Mucosa of descending colon (tissue), 3 donors: ENCODE measurements at regions not wholly inside any gene's neighbourhood (a gene's known extent, or its start where the extent isn't known, plus 50 kb on each side); places are given as distances from the start of the nearest gene placed in this dataset.

Source experiments
- ATAC-seq: fragments of 200-7000 bp; cut with Tn5 transposase; one replicate; pipeline ENCODE4 v1.9.1; 2020; ENCODE audit warnings: mild to moderate bottlenecking, moderate library complexity
- DNase-seq, 3 donors: peaks; one replicate each; pipeline ENCODE4 v3.0.0-alpha.2; 2020
- H3K36me3 ChIP-seq: fragments of 200-600 bp; one replicate; pipeline ENCODE4 v1.8.0; 2021; ENCODE audit warnings: low read depth, mild to moderate bottlenecking
- H3K4me1 ChIP-seq: fragments of 200-600 bp; one replicate; pipeline ENCODE4 v1.8.0; 2021; ENCODE audit warnings: low read depth, mild to moderate bottlenecking
- H3K4me3 ChIP-seq: fragments of 200-600 bp; one replicate; pipeline ENCODE4 v1.8.0; 2021; ENCODE audit warnings: mild to moderate bottlenecking
- H3K9me3 ChIP-seq: fragments of 200-600 bp; one replicate; pipeline ENCODE4 v1.8.0; 2021; ENCODE audit warnings: mild to moderate bottlenecking
- CTCF ChIP-seq: fragments of 200-600 bp; IDR thresholded peaks from one replicate; pipeline ENCODE4 v1.8.0; 2022; ENCODE audit warnings: antibody characterized with exemption, mild to moderate bottlenecking
- intact Hi-C, 2 donors: fragments of 100-400 bp; cut with DNase I in 1 of 2; cut with micrococcal nuclease in 1 of 2; formaldehyde crosslinking; loops; one replicate each; pipeline versions ENCODE4 v1.11.0 to v1.11.1; 2022; cut with DNase I, micrococcal nuclease
- donor health status: DM: no; HTN: no; CAD: no; lungs with moderate emphysema.
- donor health status: DM: no; HTN: no; CAD: no.
- donor health status: DM: no; HTN: yes; CAD: no.

DNA sequence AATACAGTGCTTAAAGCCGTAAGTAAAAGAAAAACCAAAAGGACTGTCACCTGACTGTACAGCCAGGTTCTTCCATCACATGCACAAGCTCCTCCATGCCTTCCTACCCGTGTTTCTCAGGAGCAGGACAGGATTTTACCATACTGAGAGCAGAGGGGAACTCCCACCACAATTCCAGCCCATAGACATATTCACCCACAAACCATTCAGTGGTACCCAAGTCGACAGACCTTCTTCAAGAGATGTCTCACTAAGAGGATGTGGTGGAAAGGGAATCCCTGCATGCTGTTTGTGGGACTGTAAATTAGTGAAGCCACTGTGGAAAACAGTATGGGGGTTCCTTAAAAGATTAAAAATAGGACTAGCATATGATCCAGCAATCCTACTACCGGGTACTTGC lies 66.9 kb upstream of the DOCK9 start:
- no peaks in the 10 kb centered on the region for H3K36me3 ChIP-seq
- H3K9me3 ChIP-seq: no peaks in the 10 kb centered on the region
- TF ChIP-seq CTCF: no peak
- intact Hi-C loops: no loop called here
- ATAC-seq (no peak), DNase-seq (no peak)
- H3K4me3 ChIP-seq: no peak overlapping the region
- peaks cover 8% of the 10 kb centered on the region for H3K4me1 ChIP-seq

DNA sequence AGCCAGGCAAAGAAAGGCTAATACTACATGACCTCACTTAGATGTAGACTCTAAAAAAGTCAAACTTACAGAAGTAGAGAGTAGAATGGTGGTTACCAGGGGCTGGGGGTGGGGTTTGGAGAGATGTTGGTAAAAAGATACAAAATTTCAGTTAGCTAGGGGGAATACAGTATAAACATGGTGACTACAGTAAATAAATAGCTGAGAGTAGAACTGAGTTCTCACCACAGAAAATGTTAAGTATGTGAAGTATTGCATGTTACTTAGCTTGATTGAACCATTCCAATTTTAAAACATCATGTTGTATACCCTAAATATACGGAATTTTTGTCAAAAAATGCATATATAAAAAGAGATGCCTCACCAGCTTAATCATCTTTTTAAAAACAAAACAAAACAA lies 67.5 kb upstream of the DOCK9 start:
- ATAC-seq: no peak
- H3K9me3 ChIP-seq: no peaks in the 10 kb centered on the region
- H3K36me3 ChIP-seq: no peaks in the 10 kb centered on the region
- DNase-seq: no peak
- peaks cover 8% of the 10 kb centered on the region for H3K4me1 ChIP-seq
- intact Hi-C loops: no loop called here
- no peak overlapping the region for H3K4me3 ChIP-seq
- no peak for TF ChIP-seq CTCF

- no peak for TF ChIP-seq CTCF
Observed at GRCh38 chr13:99046851-99047250, 69.0 kb upstream of the DOCK9 start.

DNA sequence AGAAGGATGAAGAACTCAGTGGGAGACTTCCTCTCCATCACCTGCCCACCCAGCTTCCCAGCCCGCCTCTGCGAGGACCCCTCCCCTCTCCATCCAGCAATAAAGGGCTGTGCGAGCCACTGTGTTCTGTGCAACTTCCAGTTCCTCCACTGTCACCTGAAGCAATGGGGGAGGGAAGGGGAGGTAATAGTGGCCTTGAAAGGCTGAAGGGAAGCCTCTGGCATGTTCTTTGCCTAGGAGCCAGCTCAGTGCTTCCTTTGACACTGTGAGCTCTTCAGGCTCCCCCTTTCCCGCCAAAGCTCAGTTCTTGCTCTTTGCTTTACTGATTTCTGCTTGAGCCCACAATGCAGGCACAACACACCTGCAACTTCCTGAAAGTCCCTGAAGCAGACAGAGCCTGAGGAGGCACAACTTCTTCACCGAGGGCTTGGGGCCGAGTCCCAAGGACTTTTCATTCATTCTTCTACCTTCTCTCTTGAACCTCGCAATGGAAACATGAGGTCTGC lies 73.2 kb upstream of the DOCK9 start:
- intact Hi-C loops: no loop called here
- Histone ChIP-seq H3K36me3 (no peaks in the 10 kb centered on the region), H3K9me3 (no peaks in the 10 kb centered on the region), H3K4me3 (no peak overlapping the region), H3K4me1 (peaks cover 7% of the 10 kb centered on the region)
- ATAC-seq: no peak
- no peak for TF ChIP-seq CTCF
- no peak for DNase-seq

More at GRCh38 chr13:99046851-99047250, 69.0 kb upstream of the DOCK9 start:
- Histone ChIP-seq H3K36me3 (no peaks in the 10 kb centered on the region), H3K4me3 (no peak overlapping the region), H3K9me3 (no peaks in the 10 kb centered on the region), H3K4me1 (peaks cover 8% of the 10 kb centered on the region)
- ATAC-seq (no peak), DNase-seq (no peak)
- intact Hi-C loops: no loop called here

DNA sequence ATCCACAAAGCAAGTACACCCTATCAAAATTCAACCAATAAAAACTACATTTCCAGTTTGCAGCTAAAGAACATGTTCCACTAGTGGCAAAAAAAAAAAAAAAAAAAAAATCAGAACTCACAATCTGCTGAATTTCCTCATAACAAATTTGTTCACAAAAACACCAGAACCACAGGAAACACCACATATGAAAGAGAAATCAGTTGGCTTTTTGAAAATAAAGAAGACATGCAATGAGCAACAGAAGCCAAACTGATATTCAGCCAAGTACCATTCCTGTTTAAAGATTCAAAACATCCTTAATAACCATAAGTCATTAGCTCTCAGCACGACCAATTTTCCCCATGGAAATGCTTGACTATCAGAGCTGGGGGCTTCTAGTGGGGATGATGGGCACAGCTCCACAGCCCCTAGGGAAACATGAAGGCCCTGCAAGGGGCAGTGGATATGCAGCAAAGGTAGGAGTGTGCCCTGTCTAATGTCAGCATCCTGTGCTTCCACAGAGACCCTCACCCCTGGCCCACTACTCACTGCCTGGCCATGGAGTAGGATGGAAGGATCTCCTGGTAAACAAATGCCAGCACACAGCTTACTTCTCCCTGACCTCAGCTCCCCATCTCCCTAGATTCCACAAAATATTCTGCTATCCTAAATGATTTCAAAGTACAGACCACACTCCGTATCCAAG lies 74.0 kb upstream of the DOCK9 start:
- no peak for ATAC-seq
- no peak for DNase-seq
- Histone ChIP-seq H3K9me3 (no peaks in the 10 kb centered on the region), H3K36me3 (no peaks in the 10 kb centered on the region), H3K4me3 (no peak overlapping the region), H3K4me1 (no peaks in the 10 kb centered on the region)
- intact Hi-C loops: no loop called here
- TF ChIP-seq CTCF: no peak
